Neural progenitor cell (in vitro differentiated cells): ENCODE measurements at regions not wholly inside any gene's neighbourhood (a gene's known extent, or its start where the extent isn't known, plus 50 kb on each side); places are given as distances from the start of the nearest gene placed in this dataset.
A peak's percentile ranks its signal among the peaks of the same experiment; 100 is the strongest.

Experiments
- DNase-seq: peaks from one replicate; pipeline ENCODE4 v3.0.0-alpha.2; 2016; ENCODE audit warnings: low spot score
- H2AFZ ChIP-seq: fragments of 200-600 bp; sonication (generic); replicated peaks from 2 replicates; pipeline ENCODE4 v1.6.1; 2016; ENCODE audit warnings: antibody characterized with exemption
- H3F3A ChIP-seq: fragments of 200-600 bp; sonication (generic); 2 replicates; pipeline ENCODE4 v1.6.1; 2016; ENCODE audit warnings: antibody characterized with exemption, low read depth
- H3K27ac ChIP-seq: fragments of 200-600 bp; sonication (generic); 2 replicates; pipeline ENCODE4 v1.5.1; 2016; ENCODE audit warnings: mild to moderate bottlenecking
- H3K27me3 ChIP-seq: fragments of 200-600 bp; sonication (generic); 2 replicates; pipeline ENCODE4 v1.6.1; 2016; ENCODE audit warnings: mild to moderate bottlenecking, moderate library complexity
- H3K36me3 ChIP-seq: fragments of 200-600 bp; sonication (generic); 2 replicates; pipeline ENCODE4 v1.5.1; 2016
- H3K4me1 ChIP-seq: fragments of 200-600 bp; sonication (generic); 2 replicates; pipeline ENCODE4 v1.6.1; 2016; ENCODE audit warnings: mixed run types
- H3K4me2 ChIP-seq: fragments of 200-600 bp; sonication (generic); 2 replicates; pipeline ENCODE4 v1.6.1; 2016
- H3K4me3 ChIP-seq: fragments of 200-600 bp; sonication (generic); 2 replicates; pipeline ENCODE4 v1.5.1; 2016
- H3K79me2 ChIP-seq: fragments of 200-600 bp; sonication (generic); 2 replicates; pipeline ENCODE4 v1.6.1; 2016; ENCODE audit warnings: low read depth
- H3K9ac ChIP-seq: fragments of 200-600 bp; sonication (generic); 2 replicates; pipeline ENCODE4 v1.6.1; 2016
- H3K9me3 ChIP-seq: fragments of 200-600 bp; sonication (generic); 2 replicates; pipeline ENCODE4 v1.5.1; 2016; ENCODE audit warnings: low read depth
- H4K20me1 ChIP-seq: fragments of 200-600 bp; sonication (generic); 2 replicates; pipeline ENCODE4 v1.6.1; 2016; ENCODE audit warnings: low read depth
- H3K27ac Mint-ChIP-seq: 3 replicates; pipeline ENCODE4 v1.8.0; 2021; ENCODE audit warnings: mixed read lengths
- H3K27me3 Mint-ChIP-seq: 2 replicates; pipeline ENCODE4 v1.8.0; 2022; ENCODE audit warnings: low read depth, mild to moderate bottlenecking, inconsistent platforms, moderate library complexity, mixed read lengths; ENCODE audit not compliant: insufficient read depth
- H3K36me3 Mint-ChIP-seq: 3 replicates; pipeline ENCODE4 v1.8.0; 2021; ENCODE audit warnings: mixed read lengths
- H3K4me1 Mint-ChIP-seq: 3 replicates; pipeline ENCODE4 v1.8.0; 2021; ENCODE audit warnings: mixed read lengths
- H3K4me3 Mint-ChIP-seq: 3 replicates; pipeline ENCODE4 v1.8.0; 2021; ENCODE audit warnings: mild to moderate bottlenecking, moderate library complexity, mixed read lengths
- H3K9me3 Mint-ChIP-seq: 3 replicates; pipeline ENCODE4 v1.8.0; 2020; ENCODE audit warnings: mixed read lengths
- CTCF ChIP-seq: fragments of 200-600 bp; sonication (generic); IDR thresholded peaks from 2 replicates; pipeline ENCODE4 v1.5.1; 2017; ENCODE audit warnings: antibody characterized with exemption, mild to moderate bottlenecking
- EZH2 ChIP-seq: fragments of 200-600 bp; sonication (generic); IDR thresholded peaks from 2 replicates; pipeline ENCODE4 v1.6.1; 2017; ENCODE audit warnings: antibody characterized with exemption, mild to moderate bottlenecking, moderate library complexity
- EZH2phosphoT487 ChIP-seq: fragments of 200-600 bp; sonication (generic); IDR thresholded peaks from 2 replicates; pipeline ENCODE4 v1.6.1; 2017; ENCODE audit warnings: antibody characterized with exemption

- H3K4me1 Mint-ChIP-seq = no peaks in the 10 kb centered on the region
- Histone ChIP-seq H3K27me3 (no peaks in the 10 kb centered on the region), H3F3A (no peaks in the 10 kb centered on the region), H3K4me1 (no peaks in the 10 kb centered on the region), H4K20me1 (no peaks in the 10 kb centered on the region), H3K4me3 (no peak overlapping the region), H3K4me2 (no peak overlapping the region), H2AFZ (no peak overlapping the region), H3K36me3 (peaks cover 4% of the 10 kb centered on the region), H3K79me2 (no peaks in the 10 kb centered on the region), H3K27ac (no peak overlapping the region), H3K9ac (no peak overlapping the region), H3K9me3 (peaks cover 6% of the 10 kb centered on the region)
- DNase-seq = no peak
- peaks cover 5% of the 10 kb centered on the region for H3K27me3 Mint-ChIP-seq
- TF ChIP-seq CTCF (no peak), EZH2phosphoT487 (no peak), EZH2 (no peak)
- peaks cover 57% of the 10 kb centered on the region for H3K9me3 Mint-ChIP-seq
- H3K36me3 Mint-ChIP-seq = peaks cover 4% of the 10 kb centered on the region
- H3K4me3 Mint-ChIP-seq = no peak overlapping the region
- no peak overlapping the region for H3K27ac Mint-ChIP-seq
These were observed 67.3 kb downstream of the LRRC30 start for GRCh38 chr18:7298149-7298548.

- H3K4me2 ChIP-seq = no peak overlapping the region
- no peak overlapping the region for H3K9ac ChIP-seq
- Mint-ChIP-seq H3K36me3 (no peaks in the 10 kb centered on the region), H3K9me3 (peaks cover 40% of the 10 kb centered on the region), H3K27ac (no peak overlapping the region), H3K4me3 (no peak overlapping the region), H3K27me3 (peaks cover 2% of the 10 kb centered on the region), H3K4me1 (peaks cover 5% of the 10 kb centered on the region)
- H3K4me1 ChIP-seq = peaks cover 6% of the 10 kb centered on the region
- H3K79me2 ChIP-seq = no peaks in the 10 kb centered on the region
- no peak for DNase-seq
- no peaks in the 10 kb centered on the region for H3K36me3 ChIP-seq
- H4K20me1 ChIP-seq = no peaks in the 10 kb centered on the region
- H3F3A ChIP-seq = no peaks in the 10 kb centered on the region
- no peak overlapping the region for H2AFZ ChIP-seq
- H3K27ac ChIP-seq = no peak overlapping the region
- H3K9me3 ChIP-seq = peaks cover 6% of the 10 kb centered on the region
- no peak for TF ChIP-seq EZH2
- no peak for TF ChIP-seq CTCF
- no peak for TF ChIP-seq EZH2phosphoT487
- no peaks in the 10 kb centered on the region for H3K27me3 ChIP-seq
- no peak overlapping the region for H3K4me3 ChIP-seq
These were observed 70.2 kb downstream of the LRRC30 start for GRCh38 chr18:7301094-7301493.

GRCh38 chr18:7303316-7304060 is 72.6 kb downstream of the LRRC30 start:
- Histone ChIP-seq H2AFZ (no peak overlapping the region), H3K79me2 (no peaks in the 10 kb centered on the region), H3K36me3 (no peaks in the 10 kb centered on the region), H3K9ac (no peak overlapping the region), H3K4me1 (peaks cover 6% of the 10 kb centered on the region), H3K4me2 (no peak overlapping the region), H3K4me3 (no peak overlapping the region), H3F3A (no peaks in the 10 kb centered on the region), H3K27me3 (no peaks in the 10 kb centered on the region), H4K20me1 (no peaks in the 10 kb centered on the region), H3K27ac (no peak overlapping the region), H3K9me3 (peaks cover 6% of the 10 kb centered on the region)
- H3K9me3 Mint-ChIP-seq = peaks cover 30% of the 10 kb centered on the region
- peaks cover 2% of the 10 kb centered on the region for H3K27me3 Mint-ChIP-seq
- no peaks in the 10 kb centered on the region for H3K36me3 Mint-ChIP-seq
- peak overlapping the region; percentile 7 for H3K27ac Mint-ChIP-seq
- no peak for TF ChIP-seq CTCF
- no peak for TF ChIP-seq EZH2phosphoT487
- TF ChIP-seq EZH2 = no peak
- no peak overlapping the region for H3K4me3 Mint-ChIP-seq
- DNase-seq = no peak
- peaks cover 5% of the 10 kb centered on the region for H3K4me1 Mint-ChIP-seq
